HepG2 (cell line): ENCODE measurements at regions not wholly inside any gene's neighbourhood (a gene's known extent, or its start where the extent isn't known, plus 50 kb on each side); places are given as distances from the start of the nearest gene placed in this dataset.

ENCODE experiments used
- ATAC-seq: fragments of 200-7000 bp; cut with Tn5 transposase; 3 replicates; pipeline ENCODE4 v1.9.1; 2020; ENCODE audit warnings: mild to moderate bottlenecking, moderate library complexity
- BruUV-seq: library from RNA; stranded (reverse); fragments of 400-500 nt; replicated peaks from 2 replicates; lab custom pipeline; 2021; lab: Mats Ljungman, UMichigan
- CTCF ChIA-PET: fragments of 300-600 bp; formaldehyde crosslinking; extraction: SDS; loops from one replicate; lab custom pipeline; 2021; ENCODE audit warnings: low total read pairs, inconsistent platforms, low intra/inter-chr PET ratio; lab: Yijun Ruan, JAX
- POLR2A ChIA-PET: fragments of 350-600 bp; sonication (Branson Sonifier 250); formaldehyde crosslinking; loops from one replicate; lab custom pipeline; 2020; ENCODE audit warnings: antibody characterized with exemption, inconsistent platforms; lab: Yijun Ruan, JAX
- DNase-seq: peaks from one replicate; pipeline ENCODE4 v3.0.0-alpha.2; 2015; ENCODE audit warnings: low spot score
- FAIRE-seq: peaks from 3 replicates; lab custom pipeline; 2011; peaks lifted over from hg19 to GRCh38; lab: Jason Lieb, UNC
- H2AFZ ChIP-seq: one replicate; pipeline ENCODE4 v1.6.1; 2011; ENCODE audit warnings: low read length, inconsistent platforms
- H3K27ac ChIP-seq: fragments of 300-600 bp; 3 replicates; pipeline ENCODE4 v1.8.0; 2011; ENCODE audit warnings: mixed run types, mild to moderate bottlenecking, mixed read lengths, low read length, inconsistent platforms; ENCODE audit not compliant: insufficient read depth; ENCODE audit errors: extremely low read length
- H3K27me3 ChIP-seq, 2 experiments: fragments of 200-600 bp in 1 of 2; 2 replicates in 1 of 2; 3 replicates in 1 of 2; pipeline versions ENCODE4 v1.6.0 to v1.8.0; 2011; ENCODE audit warnings: low read length in 2 of 2, mild to moderate bottlenecking in 2 of 2, moderate library complexity in 2 of 2, inconsistent platforms in 1 of 2; ENCODE audit not compliant: insufficient read depth in 2 of 2, control insufficient read depth in 1 of 2
- H3K36me3 ChIP-seq, 2 experiments: fragments of 200-600 bp in 1 of 2; replicated peaks in 1 of 2; 2 replicates in 1 of 2; 3 replicates in 1 of 2; pipeline versions ENCODE4 v1.5.1 to v1.8.0; 2011; ENCODE audit warnings: low read length in 2 of 2, inconsistent platforms in 1 of 2; ENCODE audit not compliant: insufficient read depth in 2 of 2, control insufficient read depth in 1 of 2
- H3K4me1 ChIP-seq: 2 replicates; pipeline ENCODE4 v1.5.1; 2012; ENCODE audit warnings: low read length, inconsistent platforms; ENCODE audit not compliant: insufficient read depth
- H3K4me2 ChIP-seq: 2 replicates; pipeline ENCODE4 v1.6.0; 2011; ENCODE audit warnings: low read depth, low read length, inconsistent platforms
- H3K4me3 ChIP-seq, 3 experiments: fragments of 200-600 bp in 1 of 3; sonication (generic), shearing (Covaris generic) in 1 of 3; replicated peaks in 1 of 3; 2 replicates each; pipeline ENCODE4 v1.5.1; 2011 to 2016; ENCODE audit warnings: low read length in 3 of 3, inconsistent platforms in 2 of 3, low read depth in 2 of 3, mild to moderate bottlenecking in 2 of 3, control low read depth in 1 of 3, mixed read lengths in 1 of 3; ENCODE audit not compliant: insufficient read depth in 1 of 3
- H3K79me2 ChIP-seq: one replicate; pipeline ENCODE4 v1.6.1; 2011; ENCODE audit warnings: low read length, inconsistent platforms; ENCODE audit not compliant: insufficient read depth
- H3K9ac ChIP-seq: 2 replicates; pipeline ENCODE4 v1.6.0; 2011; ENCODE audit warnings: mild to moderate bottlenecking, low read depth, low read length, inconsistent platforms; ENCODE audit not compliant: insufficient read depth
- H3K9me3 ChIP-seq: 2 replicates; pipeline ENCODE4 v1.5.1; 2012; ENCODE audit warnings: mild to moderate bottlenecking, low read length
- H4K20me1 ChIP-seq: 2 replicates; pipeline ENCODE4 v1.6.0; 2011; ENCODE audit warnings: inconsistent platforms, mild to moderate bottlenecking, low read length, moderate library complexity; ENCODE audit not compliant: insufficient read depth
- POLR2G ChIP-seq: fragments of 200-400 bp; formaldehyde crosslinking; IDR thresholded peaks from 2 replicates; pipeline ENCODE4 v1.6.1; 2018; ENCODE audit warnings: mild to moderate bottlenecking, low read depth, low read length, moderate library complexity
- ZNF260 ChIP-seq: sonication (generic); formaldehyde crosslinking; IDR thresholded peaks from 2 replicates; pipeline ENCODE4 v1.4.0; 2020; ENCODE audit warnings: missing genetic modification reagents, low read depth, mild to moderate bottlenecking, borderline replicate concordance
- WGBS: methylation state at CpG from one replicate; pipeline ENCODE4 v1.1.6; 2017; ENCODE audit warnings: low lambda C conversion rate; 5-methylcytosine and 5-hydroxymethylcytosine counted together
- in situ Hi-C: cut with HindIII; loops from 2 replicates; pipeline ENCODE4 v1.10.0; 2017; ENCODE audit warnings: low pct_unique_long_range_greater_than_20kb; ENCODE audit not compliant: extremely low pct_ligation_motif_present
- intact Hi-C: fragments of 100-400 bp; cut with micrococcal nuclease; formaldehyde crosslinking; loops from one replicate; pipeline ENCODE4 v1.10.0; 2022; ENCODE audit not compliant: unreplicated experiment
- TF ChIP-seq, protein P1 (sequence below): sonication (generic); formaldehyde crosslinking; IDR thresholded peaks from 2 replicates; pipeline ENCODE4 v1.5.1; 2020; ENCODE audit warnings: mild to moderate bottlenecking, missing genetic modification reagents, moderate library complexity
- TF ChIP-seq, protein P2 (sequence below): sonication (generic); formaldehyde crosslinking; IDR thresholded peaks from 2 replicates; pipeline ENCODE4 v1.5.1; 2020; ENCODE audit warnings: mild to moderate bottlenecking, moderate library complexity, missing genetic modification reagents

DNA sequence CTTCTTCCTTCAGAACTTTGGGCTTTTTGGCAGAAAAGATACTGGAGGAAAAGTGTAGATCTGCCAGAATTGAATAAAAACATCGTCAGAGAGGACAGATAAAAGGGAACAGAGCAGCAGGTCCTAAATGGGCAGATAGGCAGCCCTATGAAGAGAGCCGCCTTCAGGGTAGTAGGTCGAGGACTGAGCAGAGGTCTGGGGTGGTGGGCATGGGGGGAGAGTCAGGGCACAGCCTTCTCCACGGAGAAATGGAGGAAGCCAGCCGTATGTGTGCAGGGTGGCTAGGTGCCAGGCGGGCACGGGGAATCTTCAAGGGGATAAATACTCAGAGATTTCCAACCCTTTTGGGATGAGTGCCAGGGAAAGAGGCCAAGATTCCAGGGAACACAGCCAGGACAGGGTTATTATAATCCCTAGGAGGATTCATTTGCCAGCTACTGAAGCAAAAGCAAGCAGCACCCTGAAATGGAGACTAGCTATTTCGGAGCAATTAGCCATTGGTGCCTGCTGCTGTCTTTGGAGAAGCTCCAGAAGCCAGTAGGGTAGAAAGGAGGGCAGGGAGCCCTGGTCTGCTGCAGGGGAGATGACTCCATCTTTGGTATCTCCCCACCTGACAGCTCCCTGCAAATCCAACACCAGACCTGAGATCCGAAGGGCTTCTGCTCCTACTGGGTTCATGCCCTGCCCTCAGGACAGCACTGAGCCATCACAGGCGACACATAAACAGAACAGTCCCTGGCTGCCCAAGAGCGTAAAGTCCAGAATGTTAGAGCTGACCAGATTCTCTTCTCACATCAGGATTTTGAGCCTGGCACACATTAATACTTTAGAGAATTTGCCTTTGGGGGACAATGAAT, 174.5 kb upstream of the NTM start:
- in situ Hi-C loops (no loop called here), intact Hi-C loops (no loop called here)
- no peaks in the 10 kb centered on the region for H3K36me3 ChIP-seq
- 12% methylated on average over 10 of the region's 11 CpGs for WGBS
- H4K20me1 ChIP-seq: no peaks in the 10 kb centered on the region
- no peak overlapping the region for H3K9ac ChIP-seq
- H3K9me3 ChIP-seq: no peaks in the 10 kb centered on the region
- no peak overlapping the region for H3K27ac ChIP-seq
- no peak for DNase-seq
- POLR2A ChIA-PET: no interaction called here
- H3K4me1 ChIP-seq: no peaks in the 10 kb centered on the region
- FAIRE-seq: no peak
- CTCF ChIA-PET: no interaction called here
- H3K4me2 ChIP-seq: no peak overlapping the region
- peaks cover 4 to 47% of the 10 kb centered on the region in 2 experiments for H3K27me3 ChIP-seq
- no peak for ATAC-seq
- BruUV-seq: no TSS peak
- H2AFZ ChIP-seq: no peak overlapping the region
- TF ChIP-seq, protein P1, sequence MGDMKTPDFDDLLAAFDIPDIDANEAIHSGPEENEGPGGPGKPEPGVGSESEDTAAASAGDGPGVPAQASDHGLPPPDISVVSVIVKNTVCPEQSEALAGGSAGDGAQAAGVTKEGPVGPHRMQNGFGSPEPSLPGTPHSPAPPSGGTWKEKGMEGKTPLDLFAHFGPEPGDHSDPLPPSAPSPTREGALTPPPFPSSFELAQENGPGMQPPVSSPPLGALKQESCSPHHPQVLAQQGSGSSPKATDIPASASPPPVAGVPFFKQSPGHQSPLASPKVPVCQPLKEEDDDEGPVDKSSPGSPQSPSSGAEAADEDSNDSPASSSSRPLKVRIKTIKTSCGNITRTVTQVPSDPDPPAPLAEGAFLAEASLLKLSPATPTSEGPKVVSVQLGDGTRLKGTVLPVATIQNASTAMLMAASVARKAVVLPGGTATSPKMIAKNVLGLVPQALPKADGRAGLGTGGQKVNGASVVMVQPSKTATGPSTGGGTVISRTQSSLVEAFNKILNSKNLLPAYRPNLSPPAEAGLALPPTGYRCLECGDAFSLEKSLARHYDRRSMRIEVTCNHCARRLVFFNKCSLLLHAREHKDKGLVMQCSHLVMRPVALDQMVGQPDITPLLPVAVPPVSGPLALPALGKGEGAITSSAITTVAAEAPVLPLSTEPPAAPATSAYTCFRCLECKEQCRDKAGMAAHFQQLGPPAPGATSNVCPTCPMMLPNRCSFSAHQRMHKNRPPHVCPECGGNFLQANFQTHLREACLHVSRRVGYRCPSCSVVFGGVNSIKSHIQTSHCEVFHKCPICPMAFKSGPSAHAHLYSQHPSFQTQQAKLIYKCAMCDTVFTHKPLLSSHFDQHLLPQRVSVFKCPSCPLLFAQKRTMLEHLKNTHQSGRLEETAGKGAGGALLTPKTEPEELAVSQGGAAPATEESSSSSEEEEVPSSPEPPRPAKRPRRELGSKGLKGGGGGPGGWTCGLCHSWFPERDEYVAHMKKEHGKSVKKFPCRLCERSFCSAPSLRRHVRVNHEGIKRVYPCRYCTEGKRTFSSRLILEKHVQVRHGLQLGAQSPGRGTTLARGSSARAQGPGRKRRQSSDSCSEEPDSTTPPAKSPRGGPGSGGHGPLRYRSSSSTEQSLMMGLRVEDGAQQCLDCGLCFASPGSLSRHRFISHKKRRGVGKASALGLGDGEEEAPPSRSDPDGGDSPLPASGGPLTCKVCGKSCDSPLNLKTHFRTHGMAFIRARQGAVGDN (CRISPR knock-in tag): no peak
- no peak for TF ChIP-seq POLR2G
- TF ChIP-seq, protein P2, sequence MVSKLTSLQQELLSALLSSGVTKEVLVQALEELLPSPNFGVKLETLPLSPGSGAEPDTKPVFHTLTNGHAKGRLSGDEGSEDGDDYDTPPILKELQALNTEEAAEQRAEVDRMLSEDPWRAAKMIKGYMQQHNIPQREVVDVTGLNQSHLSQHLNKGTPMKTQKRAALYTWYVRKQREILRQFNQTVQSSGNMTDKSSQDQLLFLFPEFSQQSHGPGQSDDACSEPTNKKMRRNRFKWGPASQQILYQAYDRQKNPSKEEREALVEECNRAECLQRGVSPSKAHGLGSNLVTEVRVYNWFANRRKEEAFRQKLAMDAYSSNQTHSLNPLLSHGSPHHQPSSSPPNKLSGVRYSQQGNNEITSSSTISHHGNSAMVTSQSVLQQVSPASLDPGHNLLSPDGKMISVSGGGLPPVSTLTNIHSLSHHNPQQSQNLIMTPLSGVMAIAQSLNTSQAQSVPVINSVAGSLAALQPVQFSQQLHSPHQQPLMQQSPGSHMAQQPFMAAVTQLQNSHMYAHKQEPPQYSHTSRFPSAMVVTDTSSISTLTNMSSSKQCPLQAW: no peak
- no peak for TF ChIP-seq ZNF260 (CRISPR knock-in tag)
- H3K79me2 ChIP-seq: no peaks in the 10 kb centered on the region
- H3K4me3 ChIP-seq: no peak overlapping the region
